ENCODE measurements at regions not wholly inside any gene's neighbourhood (a gene's known extent, or its start where the extent isn't known, plus 50 kb on each side); places are given as distances from the start of the nearest gene placed in this dataset.
"Not testable (repeated sequence)": the region's sequence is repeated elsewhere in the genome, so short reads cannot be mapped to it uniquely, and the experiment has no call there.

GRCh38 chr7:91379991-91380390 is 115.8 kb downstream of the FZD1 start:
- POLR2A ChIA-PET = no interaction called here
- CTCF ChIA-PET = no interaction called here
- 80% methylated on average over 1 of the region's 2 CpGs for WGBS (ENCODE audit: insufficient coverage)

GRCh38 chr7:91383053-91383904 is 119.0 kb downstream of the FZD1 start:
- DNase-seq = no peak
- Histone ChIP-seq H3K9me3 (ENCODE audit: control extremely low read depth in 1 of 5, control insufficient read depth in 4 of 5, insufficient read depth in 2 of 5, low read depth in 1 of 5, low read length in 4 of 5) (no peaks in the 10 kb centered on the region), H3K4me1 (ENCODE audit: control extremely low read depth in 1 of 4, control insufficient read depth in 4 of 4, insufficient read depth in 4 of 4, low read length in 3 of 4) (no peaks in the 10 kb centered on the region), H3K36me3 (ENCODE audit: control insufficient read depth in 4 of 4, insufficient read depth in 4 of 4, low read length in 3 of 4) (no peaks in the 10 kb centered on the region), H3K27me3 (replicated peaks in 2 of 5; ENCODE audit: control insufficient read depth in 4 of 5, insufficient read depth in 5 of 5, low read length in 4 of 5) (no peaks in the 10 kb centered on the region), H3K27ac (ENCODE audit: insufficient read depth in 1 of 2, low read depth in 1 of 2, low read length in 2 of 2, poor library complexity in 1 of 2, severe bottlenecking in 2 of 2) (no peak overlapping the region), H3K4me3 (ENCODE audit: control insufficient read depth in 1 of 7, extremely low read depth in 1 of 7, insufficient read depth in 4 of 7, low read depth in 2 of 7, low read length in 6 of 7) (no peak overlapping the region)
- CTCF ChIA-PET = no interaction called here
- 100% methylated on average over 7 of the region's 7 CpGs for WGBS (ENCODE audit: insufficient coverage)
- POLR2A ChIA-PET = no interaction called here

More at GRCh38 chr7:91379991-91380390, 115.8 kb downstream of the FZD1 start:
- Histone ChIP-seq H3K4me3 (ENCODE audit: control insufficient read depth in 1 of 7, extremely low read depth in 1 of 7, insufficient read depth in 4 of 7, low read depth in 2 of 7, low read length in 6 of 7) (no peak overlapping the region), H3K9me3 (ENCODE audit: control extremely low read depth in 1 of 5, control insufficient read depth in 4 of 5, insufficient read depth in 2 of 5, low read depth in 1 of 5, low read length in 4 of 5) (no peaks in the 10 kb centered on the region), H3K4me1 (ENCODE audit: control extremely low read depth in 1 of 4, control insufficient read depth in 4 of 4, insufficient read depth in 4 of 4, low read length in 3 of 4) (no peaks in the 10 kb centered on the region), H3K27me3 (replicated peaks in 2 of 5; ENCODE audit: control insufficient read depth in 4 of 5, insufficient read depth in 5 of 5, low read length in 4 of 5) (no peaks in the 10 kb centered on the region), H3K36me3 (ENCODE audit: control insufficient read depth in 4 of 4, insufficient read depth in 4 of 4, low read length in 3 of 4) (no peaks in the 10 kb centered on the region), H3K27ac (ENCODE audit: insufficient read depth in 1 of 2, low read depth in 1 of 2, low read length in 2 of 2, poor library complexity in 1 of 2, severe bottlenecking in 2 of 2) (no peak overlapping the region)
- no peak for DNase-seq

- CTCF ChIA-PET = interaction anchor here (0.8 kb wide), 1 partner anchor 100 kb away, joined by 3 read pairs; no protein-coding TSS in a partner anchor
These were observed 119.7 kb downstream of the FZD1 start for GRCh38 chr7:91383905-91384274.

DNA sequence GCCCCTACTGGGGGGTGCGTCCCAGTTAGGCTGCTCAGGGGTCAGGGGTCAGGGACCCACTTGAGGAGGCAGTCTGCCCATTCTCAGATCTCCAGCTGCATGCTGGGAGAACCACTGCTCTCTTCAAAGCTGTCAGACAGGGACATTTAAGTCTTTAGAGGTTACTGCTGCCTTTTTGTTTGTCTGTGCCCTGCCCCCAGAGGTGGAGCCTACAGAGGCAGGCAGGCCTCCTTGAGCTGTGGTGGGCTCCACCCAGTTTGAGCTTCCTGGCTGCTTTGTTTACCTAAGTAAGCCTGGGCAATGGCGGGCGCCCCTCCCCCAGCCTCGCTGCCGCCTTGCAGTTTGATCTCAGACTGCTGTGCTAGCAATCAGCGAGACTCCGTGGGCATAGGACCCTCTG is 130.5 kb downstream of the FZD1 start:
- H3K27ac ChIP-seq (ENCODE audit: insufficient read depth in 1 of 2, low read depth in 1 of 2, low read length in 2 of 2, poor library complexity in 1 of 2, severe bottlenecking in 2 of 2); CTCF ChIA-PET; POLR2A ChIA-PET; H3K27me3 ChIP-seq (replicated peaks in 2 of 5; ENCODE audit: control insufficient read depth in 4 of 5, insufficient read depth in 5 of 5, low read length in 4 of 5); H3K4me3 ChIP-seq (ENCODE audit: control insufficient read depth in 1 of 7, extremely low read depth in 1 of 7, insufficient read depth in 4 of 7, low read depth in 2 of 7, low read length in 6 of 7); DNase-seq; H3K36me3 ChIP-seq (ENCODE audit: control insufficient read depth in 4 of 4, insufficient read depth in 4 of 4, low read length in 3 of 4); H3K4me1 ChIP-seq (ENCODE audit: control extremely low read depth in 1 of 4, control insufficient read depth in 4 of 4, insufficient read depth in 4 of 4, low read length in 3 of 4); H3K9me3 ChIP-seq (ENCODE audit: control extremely low read depth in 1 of 5, control insufficient read depth in 4 of 5, insufficient read depth in 2 of 5, low read depth in 1 of 5, low read length in 4 of 5): not testable (repeated sequence)
- WGBS (ENCODE audit: insufficient coverage) = no CpG with 5 or more reads among the region's 7 CpGs

More at GRCh38 chr7:91383905-91384274, 119.7 kb downstream of the FZD1 start:
- Histone ChIP-seq H3K4me1 (ENCODE audit: control extremely low read depth in 1 of 4, control insufficient read depth in 4 of 4, insufficient read depth in 4 of 4, low read length in 3 of 4) (no peaks in the 10 kb centered on the region), H3K9me3 (ENCODE audit: control extremely low read depth in 1 of 5, control insufficient read depth in 4 of 5, insufficient read depth in 2 of 5, low read depth in 1 of 5, low read length in 4 of 5) (no peaks in the 10 kb centered on the region), H3K27ac (ENCODE audit: insufficient read depth in 1 of 2, low read depth in 1 of 2, low read length in 2 of 2, poor library complexity in 1 of 2, severe bottlenecking in 2 of 2) (no peak overlapping the region), H3K36me3 (ENCODE audit: control insufficient read depth in 4 of 4, insufficient read depth in 4 of 4, low read length in 3 of 4) (no peaks in the 10 kb centered on the region), H3K4me3 (ENCODE audit: control insufficient read depth in 1 of 7, extremely low read depth in 1 of 7, insufficient read depth in 4 of 7, low read depth in 2 of 7, low read length in 6 of 7) (no peak overlapping the region), H3K27me3 (replicated peaks in 2 of 5; ENCODE audit: control insufficient read depth in 4 of 5, insufficient read depth in 5 of 5, low read length in 4 of 5) (no peaks in the 10 kb centered on the region)
- DNase-seq = no peak
- POLR2A ChIA-PET = no interaction called here

- CTCF ChIA-PET; DNase-seq; H3K27ac ChIP-seq (ENCODE audit: insufficient read depth in 1 of 2, low read depth in 1 of 2, low read length in 2 of 2, poor library complexity in 1 of 2, severe bottlenecking in 2 of 2); H3K4me1 ChIP-seq (ENCODE audit: control extremely low read depth in 1 of 4, control insufficient read depth in 4 of 4, insufficient read depth in 4 of 4, low read length in 3 of 4); H3K9me3 ChIP-seq (ENCODE audit: control extremely low read depth in 1 of 5, control insufficient read depth in 4 of 5, insufficient read depth in 2 of 5, low read depth in 1 of 5, low read length in 4 of 5); POLR2A ChIA-PET; H3K4me3 ChIP-seq (ENCODE audit: control insufficient read depth in 1 of 7, extremely low read depth in 1 of 7, insufficient read depth in 4 of 7, low read depth in 2 of 7, low read length in 6 of 7); H3K36me3 ChIP-seq (ENCODE audit: control insufficient read depth in 4 of 4, insufficient read depth in 4 of 4, low read length in 3 of 4); H3K27me3 ChIP-seq (replicated peaks in 2 of 5; ENCODE audit: control insufficient read depth in 4 of 5, insufficient read depth in 5 of 5, low read length in 4 of 5): not testable (repeated sequence)
- 88% methylated on average over 6 of the region's 10 CpGs for WGBS (ENCODE audit: insufficient coverage)
These were observed 131.1 kb downstream of the FZD1 start for GRCh38 chr7:91395313-91395712.

DNA sequence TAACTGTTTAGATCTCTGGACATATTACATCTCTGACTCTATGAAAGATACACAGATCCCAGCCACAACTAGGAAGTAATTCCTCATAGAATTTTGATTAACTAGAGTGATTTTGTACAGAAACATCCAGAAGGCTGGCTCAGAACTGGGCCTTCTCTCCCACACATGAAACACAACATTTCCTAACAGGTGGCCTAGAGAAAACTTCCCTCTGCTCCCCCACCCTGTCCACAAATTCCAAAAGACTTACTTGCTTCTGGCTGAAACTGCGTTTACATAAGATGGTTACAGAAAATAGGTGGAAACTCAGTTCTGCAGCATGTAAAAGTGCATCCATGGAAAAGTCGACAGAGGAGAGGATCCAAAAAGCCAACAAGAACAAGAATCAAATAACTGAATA is 132.9 kb downstream of the FZD1 start:
- Histone ChIP-seq H3K27ac (ENCODE audit: insufficient read depth in 1 of 2, low read depth in 1 of 2, low read length in 2 of 2, poor library complexity in 1 of 2, severe bottlenecking in 2 of 2) (no peak overlapping the region), H3K4me1 (ENCODE audit: control extremely low read depth in 1 of 4, control insufficient read depth in 4 of 4, insufficient read depth in 4 of 4, low read length in 3 of 4) (no peaks in the 10 kb centered on the region), H3K4me3 (ENCODE audit: control insufficient read depth in 1 of 7, extremely low read depth in 1 of 7, insufficient read depth in 4 of 7, low read depth in 2 of 7, low read length in 6 of 7) (no peak overlapping the region), H3K9me3 (ENCODE audit: control extremely low read depth in 1 of 5, control insufficient read depth in 4 of 5, insufficient read depth in 2 of 5, low read depth in 1 of 5, low read length in 4 of 5) (peaks cover 0 to 2% (median 0%) of the 10 kb centered on the region in 5 experiments), H3K36me3 (ENCODE audit: control insufficient read depth in 4 of 4, insufficient read depth in 4 of 4, low read length in 3 of 4) (no peaks in the 10 kb centered on the region), H3K27me3 (replicated peaks in 2 of 5; ENCODE audit: control insufficient read depth in 4 of 5, insufficient read depth in 5 of 5, low read length in 4 of 5) (no peaks in the 10 kb centered on the region)
- 100% methylated on average over 1 of the region's 2 CpGs for WGBS (ENCODE audit: insufficient coverage)
- POLR2A ChIA-PET = no interaction called here
- CTCF ChIA-PET = no interaction called here
- no peak for DNase-seq

GRCh38 chr7:91397612-91398011 is 133.4 kb downstream of the FZD1 start:
- no peak overlapping the region for H3K27ac ChIP-seq (ENCODE audit: insufficient read depth in 1 of 2, low read depth in 1 of 2, low read length in 2 of 2, poor library complexity in 1 of 2, severe bottlenecking in 2 of 2)
- WGBS (ENCODE audit: insufficient coverage) = no CpG with 5 or more reads among the region's 2 CpGs

More at GRCh38 chr7:91397612-91398011, 133.4 kb downstream of the FZD1 start:
- CTCF ChIA-PET = no interaction called here
- no peaks in the 10 kb centered on the region for H3K27me3 ChIP-seq (replicated peaks in 2 of 5; ENCODE audit: control insufficient read depth in 4 of 5, insufficient read depth in 5 of 5, low read length in 4 of 5)
- H3K36me3 ChIP-seq (ENCODE audit: control insufficient read depth in 4 of 4, insufficient read depth in 4 of 4, low read length in 3 of 4) = no peaks in the 10 kb centered on the region
- no peak for DNase-seq
- H3K4me1 ChIP-seq (ENCODE audit: control extremely low read depth in 1 of 4, control insufficient read depth in 4 of 4, insufficient read depth in 4 of 4, low read length in 3 of 4) = no peaks in the 10 kb centered on the region
- H3K4me3 ChIP-seq (ENCODE audit: control insufficient read depth in 1 of 7, extremely low read depth in 1 of 7, insufficient read depth in 4 of 7, low read depth in 2 of 7, low read length in 6 of 7) = no peak overlapping the region
- peaks cover 0 to 2% (median 0%) of the 10 kb centered on the region in 5 experiments for H3K9me3 ChIP-seq (ENCODE audit: control extremely low read depth in 1 of 5, control insufficient read depth in 4 of 5, insufficient read depth in 2 of 5, low read depth in 1 of 5, low read length in 4 of 5)
- POLR2A ChIA-PET = no interaction called here

All from common myeloid progenitor, CD34-positive (primary cell).